GM23338 (cell line): ENCODE measurements at regions not wholly inside any gene's neighbourhood (a gene's known extent, or its start where the extent isn't known, plus 50 kb on each side); places are given as distances from the start of the nearest gene placed in this dataset.

Experiments
- ATAC-seq: fragments of 200-7000 bp; cut with Tn5 transposase; 3 replicates; pipeline ENCODE4 v1.9.1; 2020
- DNase-seq: peaks from one replicate; pipeline ENCODE4 v3.0.0-alpha.2; 2015; ENCODE audit warnings: low spot score
- H2AFZ ChIP-seq: fragments of 200-600 bp; sonication (generic); 2 replicates; pipeline ENCODE4 v1.8.0; 2016; ENCODE audit warnings: antibody characterized with exemption, mild to moderate bottlenecking, moderate library complexity
- H3F3A ChIP-seq: fragments of 200-600 bp; sonication (generic); replicated peaks from 2 replicates; pipeline ENCODE4 v1.8.0; 2017; ENCODE audit warnings: antibody characterized with exemption, mixed run types, low read depth
- H3K27ac ChIP-seq: fragments of 200-600 bp; sonication (generic); 2 replicates; pipeline ENCODE4 v1.6.1; 2016; ENCODE audit warnings: low read depth
- H3K27me3 ChIP-seq: fragments of 200-600 bp; sonication (generic); 2 replicates; pipeline ENCODE4 v1.8.0; 2016; ENCODE audit warnings: mild to moderate bottlenecking, mixed run types, moderate library complexity; ENCODE audit not compliant: insufficient read depth
- H3K36me3 ChIP-seq: fragments of 200-600 bp; sonication (generic); 2 replicates; pipeline ENCODE4 v1.8.0; 2016; ENCODE audit warnings: mild to moderate bottlenecking; ENCODE audit not compliant: insufficient read depth
- H3K4me1 ChIP-seq: fragments of 200-600 bp; sonication (generic); 2 replicates; pipeline ENCODE4 v1.8.0; 2016; ENCODE audit warnings: mild to moderate bottlenecking, moderate library complexity; ENCODE audit not compliant: insufficient read depth
- H3K4me2 ChIP-seq: fragments of 200-600 bp; sonication (generic); 2 replicates; pipeline ENCODE4 v1.7.1; 2017; ENCODE audit warnings: mixed run types
- H3K4me3 ChIP-seq: fragments of 200-600 bp; sonication (generic); 2 replicates; pipeline ENCODE4 v1.6.1; 2016; ENCODE audit warnings: mixed run types
- H3K79me2 ChIP-seq: fragments of 200-600 bp; sonication (generic); replicated peaks from 2 replicates; pipeline ENCODE4 v1.8.0; 2017; ENCODE audit warnings: mild to moderate bottlenecking; ENCODE audit not compliant: insufficient read depth
- H3K9me2 ChIP-seq: fragments of 200-600 bp; sonication (generic); 2 replicates; pipeline ENCODE4 v1.8.0; 2017; ENCODE audit not compliant: insufficient read depth
- H4K20me1 ChIP-seq: fragments of 200-600 bp; sonication (generic); replicated peaks from 2 replicates; pipeline ENCODE4 v1.8.0; 2017; ENCODE audit warnings: mild to moderate bottlenecking; ENCODE audit not compliant: insufficient read depth
- H3K27ac Mint-ChIP-seq: 2 replicates; pipeline ENCODE4 v1.8.0; 2020; ENCODE audit warnings: inconsistent platforms, mild to moderate bottlenecking, moderate library complexity, mixed read lengths
- H3K27me3 Mint-ChIP-seq: 3 replicates; pipeline ENCODE4 v1.8.0; 2022; ENCODE audit warnings: low read depth, mild to moderate bottlenecking, moderate library complexity, mixed read lengths, inconsistent platforms; ENCODE audit not compliant: insufficient read depth, poor library complexity
- H3K36me3 Mint-ChIP-seq: 3 replicates; pipeline ENCODE4 v1.8.0; 2021; ENCODE audit warnings: low read depth, mild to moderate bottlenecking, inconsistent platforms, moderate library complexity, mixed read lengths
- H3K4me1 Mint-ChIP-seq: 3 replicates; pipeline ENCODE4 v1.8.0; 2020; ENCODE audit warnings: mild to moderate bottlenecking, inconsistent platforms, mixed read lengths
- H3K4me3 Mint-ChIP-seq: 3 replicates; pipeline ENCODE4 v1.8.0; 2021; ENCODE audit warnings: moderate library complexity, mild to moderate bottlenecking, inconsistent platforms, mixed read lengths
- H3K9me3 Mint-ChIP-seq: 3 replicates; pipeline ENCODE4 v1.8.0; 2020; ENCODE audit warnings: moderate library complexity, mild to moderate bottlenecking, inconsistent platforms, mixed read lengths
- JUNB ChIP-seq: IDR thresholded peaks from one replicate; pipeline ENCODE4 v1.6.1; 2016; ENCODE audit warnings: antibody characterized with exemption; ENCODE audit not compliant: unreplicated experiment
- POLR2AphosphoS5 ChIP-seq: IDR thresholded peaks from 2 replicates; pipeline ENCODE4 v1.6.1; 2016; ENCODE audit warnings: antibody characterized with exemption, low read depth
- STAT1 ChIP-seq: IDR thresholded peaks from one replicate; pipeline ENCODE4 v1.6.1; 2016; ENCODE audit warnings: antibody characterized with exemption; ENCODE audit not compliant: unreplicated experiment
- ZNF114 ChIP-seq: fragments of 250-450 bp; sonication (Bioruptor Pico); IDR thresholded peaks from 2 replicates; pipeline ENCODE4 v1.5.0; 2020; ENCODE audit warnings: mild to moderate bottlenecking, moderate library complexity
- ZNF331 ChIP-seq: fragments of 250-450 bp; sonication (Bioruptor Pico); IDR thresholded peaks from 2 replicates; pipeline ENCODE4 v1.5.0; 2020; ENCODE audit warnings: low read depth, mild to moderate bottlenecking, moderate library complexity
- TF ChIP-seq, protein P1 (sequence below), 2 experiments: fragments of 200-600 bp in 1 of 2; sonication (generic) in 1 of 2; conservative IDR thresholded peaks; 2 replicates each; pipeline versions ENCODE4 v1.5.1 to v1.6.1; 2016 to 2017; ENCODE audit warnings: antibody characterized with exemption in 2 of 2, low read depth in 2 of 2, mild to moderate bottlenecking in 2 of 2, moderate library complexity in 1 of 2
- TF ChIP-seq, protein P2 (sequence below): IDR thresholded peaks from one replicate; pipeline ENCODE4 v1.6.1; 2018; ENCODE audit warnings: antibody characterized with exemption; ENCODE audit not compliant: unreplicated experiment

DNA sequence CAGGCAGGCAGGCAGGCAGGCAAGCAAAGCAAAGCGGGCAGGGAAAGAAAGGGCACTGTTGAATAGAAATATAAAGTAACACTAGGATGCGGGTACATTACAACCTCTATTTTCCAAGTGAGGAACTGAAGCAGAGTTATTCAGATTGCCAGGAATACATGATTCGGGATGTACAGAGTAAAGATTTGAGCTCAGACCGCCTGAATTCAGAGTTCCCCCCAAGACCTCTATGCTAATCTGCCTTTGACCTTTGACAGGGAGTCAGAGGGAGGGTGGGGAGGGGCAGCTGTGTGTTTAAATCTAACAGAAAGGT is 271.9 kb upstream of the SMIM31 start (continued):
- TF ChIP-seq, protein P1, sequence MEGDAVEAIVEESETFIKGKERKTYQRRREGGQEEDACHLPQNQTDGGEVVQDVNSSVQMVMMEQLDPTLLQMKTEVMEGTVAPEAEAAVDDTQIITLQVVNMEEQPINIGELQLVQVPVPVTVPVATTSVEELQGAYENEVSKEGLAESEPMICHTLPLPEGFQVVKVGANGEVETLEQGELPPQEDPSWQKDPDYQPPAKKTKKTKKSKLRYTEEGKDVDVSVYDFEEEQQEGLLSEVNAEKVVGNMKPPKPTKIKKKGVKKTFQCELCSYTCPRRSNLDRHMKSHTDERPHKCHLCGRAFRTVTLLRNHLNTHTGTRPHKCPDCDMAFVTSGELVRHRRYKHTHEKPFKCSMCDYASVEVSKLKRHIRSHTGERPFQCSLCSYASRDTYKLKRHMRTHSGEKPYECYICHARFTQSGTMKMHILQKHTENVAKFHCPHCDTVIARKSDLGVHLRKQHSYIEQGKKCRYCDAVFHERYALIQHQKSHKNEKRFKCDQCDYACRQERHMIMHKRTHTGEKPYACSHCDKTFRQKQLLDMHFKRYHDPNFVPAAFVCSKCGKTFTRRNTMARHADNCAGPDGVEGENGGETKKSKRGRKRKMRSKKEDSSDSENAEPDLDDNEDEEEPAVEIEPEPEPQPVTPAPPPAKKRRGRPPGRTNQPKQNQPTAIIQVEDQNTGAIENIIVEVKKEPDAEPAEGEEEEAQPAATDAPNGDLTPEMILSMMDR (conservative IDR thresholded peaks at IDR 0.05; ENCODE audit: low read depth in 2 of 2): no peak
- no peak for TF ChIP-seq ZNF331 (CRISPR knock-in tag)
- TF ChIP-seq ZNF114 (CRISPR knock-in tag): no peak

DNA sequence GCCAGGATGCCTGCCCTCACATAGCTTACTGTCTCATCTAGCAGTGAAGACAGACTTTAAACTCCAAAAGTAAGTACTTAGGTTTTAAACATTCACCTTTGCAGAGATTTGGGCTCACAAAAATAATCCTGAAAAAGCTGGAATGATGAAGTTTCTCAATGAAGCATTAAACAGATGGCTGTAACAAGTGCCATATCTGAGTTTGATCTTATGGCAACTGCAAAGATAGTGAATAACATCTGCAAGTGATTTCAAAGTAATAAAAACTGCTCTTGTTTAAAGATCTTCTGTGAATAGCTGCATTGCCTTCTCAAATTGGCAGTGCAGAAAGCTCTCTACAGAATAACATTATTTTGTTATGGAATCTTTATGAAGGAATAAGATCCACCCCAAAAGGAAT is 271.2 kb upstream of the SMIM31 start:
- Mint-ChIP-seq H3K36me3 (no peaks in the 10 kb centered on the region), H3K27ac (no peak overlapping the region), H3K9me3 (no peaks in the 10 kb centered on the region), H3K4me3 (no peak overlapping the region), H3K4me1 (peaks cover 5% of the 10 kb centered on the region; the same call in 2 of the 3 replicates), H3K27me3 (no peaks in the 10 kb centered on the region)
- no peaks in the 10 kb centered on the region for H4K20me1 ChIP-seq
- DNase-seq (no peak), ATAC-seq (no peak)
- no peak overlapping the region for H2AFZ ChIP-seq
- no peak overlapping the region for H3K27ac ChIP-seq
- no peaks in the 10 kb centered on the region for H3K9me2 ChIP-seq
- H3K4me2 ChIP-seq: no peak overlapping the region
- no peaks in the 10 kb centered on the region for H3F3A ChIP-seq
- no peak overlapping the region for H3K4me3 ChIP-seq
- no peaks in the 10 kb centered on the region for H3K27me3 ChIP-seq
- H3K36me3 ChIP-seq: no peaks in the 10 kb centered on the region
- no peak for TF ChIP-seq POLR2AphosphoS5
- TF ChIP-seq, protein P2, sequence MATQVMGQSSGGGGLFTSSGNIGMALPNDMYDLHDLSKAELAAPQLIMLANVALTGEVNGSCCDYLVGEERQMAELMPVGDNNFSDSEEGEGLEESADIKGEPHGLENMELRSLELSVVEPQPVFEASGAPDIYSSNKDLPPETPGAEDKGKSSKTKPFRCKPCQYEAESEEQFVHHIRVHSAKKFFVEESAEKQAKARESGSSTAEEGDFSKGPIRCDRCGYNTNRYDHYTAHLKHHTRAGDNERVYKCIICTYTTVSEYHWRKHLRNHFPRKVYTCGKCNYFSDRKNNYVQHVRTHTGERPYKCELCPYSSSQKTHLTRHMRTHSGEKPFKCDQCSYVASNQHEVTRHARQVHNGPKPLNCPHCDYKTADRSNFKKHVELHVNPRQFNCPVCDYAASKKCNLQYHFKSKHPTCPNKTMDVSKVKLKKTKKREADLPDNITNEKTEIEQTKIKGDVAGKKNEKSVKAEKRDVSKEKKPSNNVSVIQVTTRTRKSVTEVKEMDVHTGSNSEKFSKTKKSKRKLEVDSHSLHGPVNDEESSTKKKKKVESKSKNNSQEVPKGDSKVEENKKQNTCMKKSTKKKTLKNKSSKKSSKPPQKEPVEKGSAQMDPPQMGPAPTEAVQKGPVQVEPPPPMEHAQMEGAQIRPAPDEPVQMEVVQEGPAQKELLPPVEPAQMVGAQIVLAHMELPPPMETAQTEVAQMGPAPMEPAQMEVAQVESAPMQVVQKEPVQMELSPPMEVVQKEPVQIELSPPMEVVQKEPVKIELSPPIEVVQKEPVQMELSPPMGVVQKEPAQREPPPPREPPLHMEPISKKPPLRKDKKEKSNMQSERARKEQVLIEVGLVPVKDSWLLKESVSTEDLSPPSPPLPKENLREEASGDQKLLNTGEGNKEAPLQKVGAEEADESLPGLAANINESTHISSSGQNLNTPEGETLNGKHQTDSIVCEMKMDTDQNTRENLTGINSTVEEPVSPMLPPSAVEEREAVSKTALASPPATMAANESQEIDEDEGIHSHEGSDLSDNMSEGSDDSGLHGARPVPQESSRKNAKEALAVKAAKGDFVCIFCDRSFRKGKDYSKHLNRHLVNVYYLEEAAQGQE: no peak
- no peak for TF ChIP-seq ZNF331 (CRISPR knock-in tag)
- TF ChIP-seq, protein P1 (conservative IDR thresholded peaks at IDR 0.05; ENCODE audit: low read depth in 2 of 2): no peak
- no peak for TF ChIP-seq JUNB
- no peak for TF ChIP-seq STAT1
- no peaks in the 10 kb centered on the region for H3K4me1 ChIP-seq
- no peaks in the 10 kb centered on the region for H3K79me2 ChIP-seq
